ENCODE measurements at regions not wholly inside any gene's neighbourhood (a gene's known extent, or its start where the extent isn't known, plus 50 kb on each side); places are given as distances from the start of the nearest gene placed in this dataset.

DNA sequence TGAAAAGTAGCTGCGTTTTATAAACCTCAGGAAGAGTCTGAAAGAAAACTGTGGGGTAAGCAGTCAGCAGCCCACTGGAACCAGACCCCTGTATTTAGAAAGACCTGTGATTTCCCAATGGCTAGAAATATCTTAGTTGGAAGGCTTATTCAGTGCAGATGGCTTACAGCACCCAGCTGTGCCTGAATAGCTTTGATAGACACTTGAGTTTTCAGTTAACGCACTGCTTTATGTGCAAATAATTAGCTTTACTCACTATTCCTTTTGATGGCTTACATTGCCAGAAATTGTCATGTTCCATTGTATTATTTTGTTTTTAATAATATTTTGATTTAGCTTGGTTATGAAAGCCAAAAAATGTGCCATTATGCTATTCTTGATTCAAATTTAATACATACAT, 465.3 kb upstream of the SYNCRIP start:
- TF ChIP-seq EZH2 (IDR thresholded peaks at IDR 0.05) (no peak), POLR2AphosphoS5 (IDR thresholded peaks at IDR 0.05; ENCODE audit: borderline replicate concordance, low read depth, low read length) (no peak), FOXP2 (optimal IDR thresholded peaks at IDR 0.05; ENCODE audit: control extremely low read depth, extremely low read length, insufficient read depth) (no peak)

Measured in SK-N-MC (cell line).